IMR-90 (cell line): ENCODE measurements at regions not wholly inside any gene's neighbourhood (a gene's known extent, or its start where the extent isn't known, plus 50 kb on each side); places are given as distances from the start of the nearest gene placed in this dataset.

Experiments
- ATAC-seq: fragments of 200-7000 bp; cut with Tn5 transposase; 2 replicates; pipeline ENCODE4 v1.9.1; 2020; ENCODE audit warnings: low read depth, mild to moderate bottlenecking, moderate library complexity
- BruUV-seq: library from RNA; stranded (reverse); fragments of 400-500 nt; replicated peaks from 2 replicates; lab custom pipeline; 2021; lab: Mats Ljungman, UMichigan
- CTCF ChIA-PET: fragments of 300-600 bp; formaldehyde crosslinking; extraction: SDS; loops from one replicate; lab custom pipeline; 2021; ENCODE audit warnings: antibody characterized with exemption; lab: Yijun Ruan, JAX
- POLR2A ChIA-PET: fragments of 300-600 bp; sonication (Branson Sonifier 250); formaldehyde crosslinking; loops from one replicate; lab custom pipeline; 2022; ENCODE audit warnings: antibody characterized with exemption; ENCODE audit not compliant: unreplicated experiment; lab: Charles Lee
- DNase-seq: peaks from one replicate; pipeline ENCODE4 v3.0.0; 2013
- H2AFZ ChIP-seq: replicated peaks from 2 replicates; pipeline ENCODE3; 2013; ENCODE audit warnings: low read length, mild to moderate bottlenecking; ENCODE audit not compliant: poor library complexity
- H2AK5ac ChIP-seq: 2 replicates; pipeline ENCODE4 v1.6.1; 2013; ENCODE audit warnings: low read depth, low read length, inconsistent platforms
- H2AK9ac ChIP-seq: replicated peaks from 2 replicates; pipeline ENCODE3; 2013; ENCODE audit warnings: mild to moderate bottlenecking, low read depth, low read length, moderate library complexity; ENCODE audit not compliant: poor library complexity
- H2BK120ac ChIP-seq: 2 replicates; pipeline ENCODE4 v1.6.1; 2013; ENCODE audit warnings: low read depth, low read length, inconsistent platforms
- H2BK15ac ChIP-seq: 3 replicates; pipeline ENCODE4 v1.6.1; 2013; ENCODE audit warnings: low read depth, low read length, inconsistent platforms
- H2BK20ac ChIP-seq: 2 replicates; pipeline ENCODE4 v1.6.1; 2013; ENCODE audit warnings: low read depth, mild to moderate bottlenecking, inconsistent platforms, low read length, moderate library complexity
- H2BK5ac ChIP-seq: 2 replicates; pipeline ENCODE4 v1.6.1; 2013; ENCODE audit warnings: mild to moderate bottlenecking, low read depth, low read length, inconsistent platforms; ENCODE audit not compliant: poor library complexity, severe bottlenecking
- H3K14ac ChIP-seq: replicated peaks from 2 replicates; pipeline ENCODE4 v1.6.1; 2013; ENCODE audit warnings: low read depth, low read length, inconsistent platforms
- H3K18ac ChIP-seq: 2 replicates; pipeline ENCODE4 v1.6.1; 2013; ENCODE audit warnings: low read depth, low read length, control low read depth
- H3K23ac ChIP-seq: 2 replicates; pipeline ENCODE4 v1.6.1; 2013; ENCODE audit warnings: low read depth, low read length, inconsistent platforms
- H3K27ac ChIP-seq: 2 replicates; pipeline ENCODE4 v1.5.1; 2013; ENCODE audit warnings: mild to moderate bottlenecking, control low read depth, low read length; ENCODE audit not compliant: insufficient read depth
- H3K27me3 ChIP-seq: 2 replicates; pipeline ENCODE4 v1.6.1; 2013; ENCODE audit warnings: low read length; ENCODE audit not compliant: control insufficient read depth, insufficient read depth
- H3K36me3 ChIP-seq: 2 replicates; pipeline ENCODE4 v1.6.1; 2013; ENCODE audit warnings: low read length, mixed read lengths; ENCODE audit not compliant: control insufficient read depth, insufficient read depth
- H3K4ac ChIP-seq: 2 replicates; pipeline ENCODE4 v1.6.1; 2013; ENCODE audit warnings: low read depth, low read length, inconsistent platforms
- H3K4me1 ChIP-seq: 2 replicates; pipeline ENCODE4 v1.6.1; 2013; ENCODE audit warnings: low read length, mixed read lengths; ENCODE audit not compliant: control insufficient read depth, insufficient read depth
- H3K4me2 ChIP-seq: 2 replicates; pipeline ENCODE4 v1.6.1; 2013; ENCODE audit warnings: low read depth, mild to moderate bottlenecking, control low read depth, low read length, moderate library complexity
- H3K4me3 ChIP-seq: 2 replicates; pipeline ENCODE4 v1.5.1; 2013; ENCODE audit warnings: low read depth, mild to moderate bottlenecking, control low read depth, low read length, moderate library complexity; ENCODE audit not compliant: insufficient read depth
- H3K56ac ChIP-seq: 2 replicates; pipeline ENCODE4 v1.6.1; 2013; ENCODE audit warnings: low read length, inconsistent platforms; ENCODE audit not compliant: insufficient read depth; ENCODE audit errors: extremely low read depth
- H3K79me1 ChIP-seq, 2 experiments: 2 replicates each; pipeline ENCODE4 v1.6.1; 2013; ENCODE audit warnings: low read length in 2 of 2, inconsistent platforms in 1 of 2, low read depth in 1 of 2
- H3K9ac ChIP-seq: 2 replicates; pipeline ENCODE4 v1.6.1; 2013; ENCODE audit warnings: low read depth, low read length, control low read depth
- H3K9me1 ChIP-seq: 2 replicates; pipeline ENCODE4 v1.6.1; 2013; ENCODE audit warnings: low read length, inconsistent platforms; ENCODE audit not compliant: insufficient read depth
- H3K9me3 ChIP-seq: 2 replicates; pipeline ENCODE4 v1.6.1; 2013; ENCODE audit warnings: low read length; ENCODE audit not compliant: control insufficient read depth, insufficient read depth
- H4K20me1 ChIP-seq: 2 replicates; pipeline ENCODE4 v1.6.1; 2013; ENCODE audit warnings: low read length, inconsistent platforms; ENCODE audit not compliant: insufficient read depth
- H4K5ac ChIP-seq: 2 replicates; pipeline ENCODE4 v1.6.1; 2013; ENCODE audit warnings: mild to moderate bottlenecking, low read depth, low read length, control low read depth
- H4K8ac ChIP-seq, 2 experiments: 2 replicates each; pipeline ENCODE4 v1.6.1; 2013; ENCODE audit warnings: low read depth in 2 of 2, low read length in 2 of 2, control low read depth in 1 of 2, inconsistent platforms in 1 of 2
- H4K91ac ChIP-seq: 2 replicates; pipeline ENCODE4 v1.6.1; 2013; ENCODE audit warnings: low read depth, low read length, inconsistent platforms; ENCODE audit not compliant: insufficient read depth
- BHLHE40 ChIP-seq: fragments of 150-350 bp; IDR thresholded peaks from 2 replicates; pipeline ENCODE4 v1.6.1; 2016; ENCODE audit warnings: mild to moderate bottlenecking, low read depth, low read length
- CEBPB ChIP-seq: IDR thresholded peaks from 2 replicates; pipeline ENCODE4 v1.6.1; 2012; ENCODE audit warnings: low read depth, low read length, improper control_type of control experiment
- CHD1 ChIP-seq: IDR thresholded peaks from 2 replicates; pipeline ENCODE4 v1.6.1; 2012; ENCODE audit warnings: low read depth, low read length, improper control_type of control experiment
- FOS ChIP-seq: fragments of 150-350 bp; IDR thresholded peaks from 2 replicates; pipeline ENCODE4 v1.6.1; 2016; ENCODE audit warnings: low read depth, low read length
- MAFK ChIP-seq: IDR thresholded peaks from 2 replicates; pipeline ENCODE4 v1.6.1; 2012; ENCODE audit warnings: low read depth, low read length, improper control_type of control experiment
- MAZ ChIP-seq: IDR thresholded peaks from 2 replicates; pipeline ENCODE4 v1.6.1; 2012; ENCODE audit warnings: low read depth, mild to moderate bottlenecking, low read length, improper control_type of control experiment, moderate library complexity, borderline replicate concordance
- MXI1 ChIP-seq: IDR thresholded peaks from 2 replicates; pipeline ENCODE4 v1.6.1; 2012; ENCODE audit warnings: low read depth, mild to moderate bottlenecking, low read length, moderate library complexity, borderline replicate concordance
- NFE2L2 ChIP-seq: fragments of 150-350 bp; IDR thresholded peaks from 2 replicates; pipeline ENCODE4 v1.6.1; 2016; ENCODE audit warnings: low read depth, mild to moderate bottlenecking, low read length
- POLR2A ChIP-seq: IDR thresholded peaks from 2 replicates; pipeline ENCODE4 v1.6.1; 2012; ENCODE audit warnings: mild to moderate bottlenecking, low read depth, low read length
- RAD21 ChIP-seq: IDR thresholded peaks from 2 replicates; pipeline ENCODE4 v1.6.1; 2012; ENCODE audit warnings: low read length, improper control_type of control experiment
- RCOR1 ChIP-seq: IDR thresholded peaks from 2 replicates; pipeline ENCODE4 v1.6.1; 2012; ENCODE audit warnings: mild to moderate bottlenecking, low read length, improper control_type of control experiment; ENCODE audit not compliant: insufficient replicate concordance
- RFX5 ChIP-seq: IDR thresholded peaks from 2 replicates; pipeline ENCODE4 v1.8.0; 2012; ENCODE audit warnings: low read depth, mild to moderate bottlenecking, low read length, moderate library complexity
- SMC3 ChIP-seq: fragments of 150-350 bp; IDR thresholded peaks from 2 replicates; pipeline ENCODE4 v1.6.1; 2016; ENCODE audit warnings: low read depth, mild to moderate bottlenecking, antibody characterized with exemption, low read length, moderate library complexity
- WGBS, 2 experiments: methylation state at CpG; one replicate each; pipeline versions ENCODE4 v1.1.5 to v1.1.7; 2013; ENCODE audit warnings: missing lambda C conversion rate in 2 of 2; ENCODE audit not compliant: insufficient read length in 1 of 2; ENCODE audit errors: extremely low coverage in 2 of 2; 5-methylcytosine and 5-hydroxymethylcytosine counted together
- dilution Hi-C: fragments of 300-500 bp; cut with HindIII; formaldehyde crosslinking; loops from one replicate; pipeline ENCODE4 v1.14.3; 2018; ENCODE audit warnings: low sequenced_read_pairs; ENCODE audit not compliant: unreplicated experiment
- in situ Hi-C: fragments of 300-500 bp; cut with MboI; formaldehyde crosslinking; loops from 3 replicates; pipeline ENCODE4 v1.14.3; 2019; ENCODE audit warnings: low sequenced_read_pairs, inconsistent platforms, mixed read lengths
- intact Hi-C: fragments of 100-400 bp; cut with micrococcal nuclease; formaldehyde crosslinking; loops from 2 replicates; pipeline ENCODE4 v1.10.0; 2022
- TF ChIP-seq, protein P1 (sequence below): conservative IDR thresholded peaks from 2 replicates; pipeline ENCODE4 v1.5.1; 2012; ENCODE audit warnings: mild to moderate bottlenecking, low read depth, low read length, improper control_type of control experiment
- TF ChIP-seq, protein P2 (sequence below): fragments of 150-350 bp; IDR thresholded peaks from 2 replicates; pipeline ENCODE4 v1.6.1; 2016; ENCODE audit warnings: low read depth, mild to moderate bottlenecking, low read length, moderate library complexity, borderline replicate concordance
- TF ChIP-seq, protein P3 (sequence below): fragments of 150-350 bp; IDR thresholded peaks from 2 replicates; pipeline ENCODE4 v1.6.1; 2017; ENCODE audit warnings: mild to moderate bottlenecking, antibody characterized with exemption, low read length, low read depth

DNA sequence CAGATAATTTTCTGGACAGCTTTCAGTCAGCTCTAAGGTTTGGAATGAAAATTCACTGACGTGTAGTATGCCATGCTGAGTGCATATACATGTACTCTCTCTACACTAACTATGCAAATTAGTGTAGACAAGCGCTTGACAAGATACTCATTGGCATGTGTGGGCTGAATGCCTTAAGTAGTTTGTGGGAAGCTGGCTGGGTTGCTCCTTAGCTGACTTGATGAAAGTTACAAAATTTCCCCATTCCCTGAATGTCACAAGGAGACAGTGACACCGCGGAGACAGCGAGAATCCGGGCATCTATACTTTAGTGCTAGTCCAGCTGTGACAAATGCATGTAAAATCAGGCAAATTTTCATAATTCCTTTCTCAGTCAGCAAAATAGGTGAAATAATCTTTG is 51.6 kb upstream of the C5orf46 start:
- ATAC-seq, result no peak
- in situ Hi-C loops, result no loop called here
- WGBS, 2 experiments, result no CpG with 5 or more reads among the region's 6 CpGs
- no peaks in the 10 kb centered on the region for H3K9me3 ChIP-seq
- TF ChIP-seq, protein P1, sequence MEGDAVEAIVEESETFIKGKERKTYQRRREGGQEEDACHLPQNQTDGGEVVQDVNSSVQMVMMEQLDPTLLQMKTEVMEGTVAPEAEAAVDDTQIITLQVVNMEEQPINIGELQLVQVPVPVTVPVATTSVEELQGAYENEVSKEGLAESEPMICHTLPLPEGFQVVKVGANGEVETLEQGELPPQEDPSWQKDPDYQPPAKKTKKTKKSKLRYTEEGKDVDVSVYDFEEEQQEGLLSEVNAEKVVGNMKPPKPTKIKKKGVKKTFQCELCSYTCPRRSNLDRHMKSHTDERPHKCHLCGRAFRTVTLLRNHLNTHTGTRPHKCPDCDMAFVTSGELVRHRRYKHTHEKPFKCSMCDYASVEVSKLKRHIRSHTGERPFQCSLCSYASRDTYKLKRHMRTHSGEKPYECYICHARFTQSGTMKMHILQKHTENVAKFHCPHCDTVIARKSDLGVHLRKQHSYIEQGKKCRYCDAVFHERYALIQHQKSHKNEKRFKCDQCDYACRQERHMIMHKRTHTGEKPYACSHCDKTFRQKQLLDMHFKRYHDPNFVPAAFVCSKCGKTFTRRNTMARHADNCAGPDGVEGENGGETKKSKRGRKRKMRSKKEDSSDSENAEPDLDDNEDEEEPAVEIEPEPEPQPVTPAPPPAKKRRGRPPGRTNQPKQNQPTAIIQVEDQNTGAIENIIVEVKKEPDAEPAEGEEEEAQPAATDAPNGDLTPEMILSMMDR, result no peak
- TF ChIP-seq BHLHE40 (no peak), RCOR1 (no peak), RFX5 (no peak), SMC3 (no peak), CHD1 (no peak), MAFK (no peak), POLR2A (no peak), RAD21 (no peak), MAZ (no peak), MXI1 (no peak), FOS (no peak), NFE2L2 (no peak), CEBPB (no peak)
- TF ChIP-seq, protein P2, sequence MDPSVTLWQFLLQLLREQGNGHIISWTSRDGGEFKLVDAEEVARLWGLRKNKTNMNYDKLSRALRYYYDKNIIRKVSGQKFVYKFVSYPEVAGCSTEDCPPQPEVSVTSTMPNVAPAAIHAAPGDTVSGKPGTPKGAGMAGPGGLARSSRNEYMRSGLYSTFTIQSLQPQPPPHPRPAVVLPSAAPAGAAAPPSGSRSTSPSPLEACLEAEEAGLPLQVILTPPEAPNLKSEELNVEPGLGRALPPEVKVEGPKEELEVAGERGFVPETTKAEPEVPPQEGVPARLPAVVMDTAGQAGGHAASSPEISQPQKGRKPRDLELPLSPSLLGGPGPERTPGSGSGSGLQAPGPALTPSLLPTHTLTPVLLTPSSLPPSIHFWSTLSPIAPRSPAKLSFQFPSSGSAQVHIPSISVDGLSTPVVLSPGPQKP, result no peak
- TF ChIP-seq, protein P3, sequence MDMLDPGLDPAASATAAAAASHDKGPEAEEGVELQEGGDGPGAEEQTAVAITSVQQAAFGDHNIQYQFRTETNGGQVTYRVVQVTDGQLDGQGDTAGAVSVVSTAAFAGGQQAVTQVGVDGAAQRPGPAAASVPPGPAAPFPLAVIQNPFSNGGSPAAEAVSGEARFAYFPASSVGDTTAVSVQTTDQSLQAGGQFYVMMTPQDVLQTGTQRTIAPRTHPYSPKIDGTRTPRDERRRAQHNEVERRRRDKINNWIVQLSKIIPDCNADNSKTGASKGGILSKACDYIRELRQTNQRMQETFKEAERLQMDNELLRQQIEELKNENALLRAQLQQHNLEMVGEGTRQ, result no peak
- H3K4me2 ChIP-seq, result no peak overlapping the region
- no peaks in the 10 kb centered on the region for H4K20me1 ChIP-seq
- H3K79me1 ChIP-seq, result no peaks in the 10 kb centered on the region
- no peaks in the 10 kb centered on the region for H3K27me3 ChIP-seq
- no peaks in the 10 kb centered on the region for H3K36me3 ChIP-seq
- no peak overlapping the region for H2BK120ac ChIP-seq
- H4K8ac ChIP-seq, result no peak overlapping the region
- H3K4me1 ChIP-seq, result no peaks in the 10 kb centered on the region
- no peak overlapping the region for H3K18ac ChIP-seq
- no peak overlapping the region for H3K56ac ChIP-seq
- H4K91ac ChIP-seq, result no peak overlapping the region
- dilution Hi-C loops, result no loop called here
- no peak overlapping the region for H2BK15ac ChIP-seq
- no peak overlapping the region for H2AK5ac ChIP-seq
- no peak overlapping the region for H2AFZ ChIP-seq
- no peak overlapping the region for H2BK20ac ChIP-seq
- CTCF ChIA-PET, result interaction anchor here (0.5 kb wide), 1 partner anchor 29 kb away, joined by 4 read pairs; no protein-coding TSS in a partner anchor
- H3K4ac ChIP-seq, result no peak overlapping the region
- no peak overlapping the region for H3K9ac ChIP-seq
- H3K4me3 ChIP-seq, result no peak overlapping the region
- H3K9me1 ChIP-seq, result no peaks in the 10 kb centered on the region
- no peak overlapping the region for H4K5ac ChIP-seq
- no peak overlapping the region for H3K27ac ChIP-seq
- H2AK9ac ChIP-seq, result no peak overlapping the region
- POLR2A ChIA-PET, result no interaction called here
- BruUV-seq, result no TSS peak
- intact Hi-C loops, result no loop called here
- H3K23ac ChIP-seq, result no peak overlapping the region
- no peak overlapping the region for H2BK5ac ChIP-seq
- DNase-seq, result no peak
- no peak overlapping the region for H3K14ac ChIP-seq
